HCT116 (cell line): ENCODE measurements at regions not wholly inside any gene's neighbourhood (a gene's known extent, or its start where the extent isn't known, plus 50 kb on each side); places are given as distances from the start of the nearest gene placed in this dataset.

ENCODE experiments used
- ATAC-seq: fragments of 200-7000 bp; cut with Tn5 transposase; 2 replicates; pipeline ENCODE4 v1.9.1; 2020; ENCODE audit warnings: mild to moderate bottlenecking, moderate library complexity
- BruUV-seq: library from RNA; stranded (reverse); fragments of 400-500 nt; replicated peaks from 2 replicates; lab custom pipeline; 2021; lab: Mats Ljungman, UMichigan
- CTCF ChIA-PET: fragments of 300-600 bp; sonication (Branson Sonifier 250); formaldehyde crosslinking; loops from one replicate; lab custom pipeline; 2021; ENCODE audit warnings: antibody characterized with exemption; lab: Charles Lee
- POLR2A ChIA-PET: fragments of 300-600, 350-600 bp; sonication (Branson Sonifier 250); formaldehyde crosslinking; loops from one replicate; lab custom pipeline; 2021; ENCODE audit warnings: antibody characterized with exemption; lab: Charles Lee
- RAD21 ChIA-PET, 2 experiments: fragments of 300-600 bp; sonication (Branson Sonifier 250); formaldehyde crosslinking; loops; one replicate each; lab custom pipeline; 2023; ENCODE audit warnings: low total read pairs in 2 of 2; ENCODE audit not compliant: uncharacterized antibody in 2 of 2, unreplicated experiment in 2 of 2, low non-redundant PET in 1 of 2; lab: Charles Lee
- DNase-seq: peaks from one replicate; pipeline ENCODE4 v3.0.0-alpha.2; 2010; ENCODE audit warnings: low read depth, low spot score
- H2AFZ ChIP-seq: fragments of 200-600 bp; shearing (Covaris generic), sonication (generic); 2 replicates; pipeline ENCODE4 v1.6.1; 2017; ENCODE audit warnings: low read depth, mixed run types, mixed read lengths, antibody characterized with exemption, low read length; ENCODE audit not compliant: poor library complexity, severe bottlenecking
- H3K27ac ChIP-seq: 2 replicates; pipeline ENCODE4 v1.5.1; 2012; ENCODE audit warnings: low read depth, low read length
- H3K27me3 ChIP-seq: fragments of 200-600 bp; sonication (generic); 2 replicates; pipeline ENCODE4 v1.6.1; 2016; ENCODE audit warnings: mixed run types, low read length, mixed read lengths; ENCODE audit not compliant: insufficient read depth
- H3K36me3 ChIP-seq, 2 experiments: fragments of 200-500 bp in 1 of 2; fragments of 200-600 bp in 1 of 2; sonication (Bioruptor generic) in 1 of 2; sonication (generic) in 1 of 2; 2 replicates each; pipeline versions ENCODE4 v1.5.1 to v1.6.1; 2014 to 2016; ENCODE audit warnings: low read length in 2 of 2, inconsistent platforms in 1 of 2, mixed read lengths in 1 of 2, mixed run types in 1 of 2; ENCODE audit not compliant: insufficient read depth in 2 of 2, control insufficient read depth in 1 of 2
- H3K4me1 ChIP-seq, 2 experiments: fragments of 200-600 bp in 1 of 2; sonication (generic) in 1 of 2; 2 replicates each; pipeline versions ENCODE4 v1.5.1 to v1.6.1; 2012 to 2017; ENCODE audit warnings: low read length in 2 of 2, inconsistent platforms in 1 of 2, mild to moderate bottlenecking in 1 of 2, mixed read lengths in 1 of 2, mixed run types in 1 of 2, moderate library complexity in 1 of 2; ENCODE audit not compliant: insufficient read depth in 2 of 2, control insufficient read depth in 1 of 2
- H3K4me2 ChIP-seq: fragments of 200-600 bp; sonication (generic); 2 replicates; pipeline ENCODE4 v1.6.1; 2017; ENCODE audit warnings: mixed run types, low read length, mixed read lengths
- H3K4me3 ChIP-seq, 2 experiments: fragments of 200-600 bp in 1 of 2; sonication (generic) in 1 of 2; replicated peaks in 1 of 2; 2 replicates each; pipeline ENCODE4 v1.5.1; 2011 to 2016; ENCODE audit warnings: low read length in 2 of 2, control low read depth in 1 of 2, low read depth in 1 of 2, mild to moderate bottlenecking in 1 of 2, mixed read lengths in 1 of 2, mixed run types in 1 of 2
- H3K79me2 ChIP-seq: fragments of 200-600 bp; sonication (generic); 2 replicates; pipeline ENCODE4 v1.6.1; 2017; ENCODE audit warnings: mild to moderate bottlenecking, mixed run types, low read length, moderate library complexity, mixed read lengths; ENCODE audit not compliant: insufficient read depth
- H3K9ac ChIP-seq: fragments of 200-600 bp; sonication (generic); 2 replicates; pipeline ENCODE4 v1.6.1; 2016; ENCODE audit warnings: low read length, mixed read lengths
- H3K9me2 ChIP-seq: fragments of 200-600 bp; sonication (generic), shearing (Covaris generic); 2 replicates; pipeline ENCODE4 v1.6.1; 2017; ENCODE audit warnings: mixed run types, mild to moderate bottlenecking, moderate library complexity; ENCODE audit not compliant: insufficient read depth
- H3K9me3 ChIP-seq, 2 experiments: fragments of 200-500 bp in 1 of 2; fragments of 200-600 bp in 1 of 2; sonication (Bioruptor generic) in 1 of 2; sonication (generic) in 1 of 2; 2 replicates each; pipeline ENCODE4 v1.6.1; 2014 to 2017; ENCODE audit warnings: low read length in 2 of 2, mixed read lengths in 2 of 2, inconsistent platforms in 1 of 2, low read depth in 1 of 2, mild to moderate bottlenecking in 1 of 2, mixed run types in 1 of 2, moderate library complexity in 1 of 2; ENCODE audit not compliant: control insufficient read depth in 1 of 2, insufficient read depth in 1 of 2
- H4K20me1 ChIP-seq: fragments of 200-600 bp; sonication (generic), shearing (Covaris generic); 2 replicates; pipeline ENCODE4 v1.6.1; 2017; ENCODE audit warnings: mixed run types, mild to moderate bottlenecking, moderate library complexity; ENCODE audit not compliant: insufficient read depth
- CBX3 ChIP-seq: IDR thresholded peaks from 2 replicates; pipeline ENCODE4 v1.6.1; 2012; ENCODE audit warnings: low read depth
- CEBPB ChIP-seq: IDR thresholded peaks from 2 replicates; pipeline ENCODE4 v1.6.1; 2012; ENCODE audit warnings: low read depth
- CTCF ChIP-seq, 3 experiments: fragments of 200-600 bp in 1 of 3; sonication (generic) in 1 of 3; IDR thresholded peaks in 2 of 3; conservative IDR thresholded peaks in 1 of 3; 2 replicates each; pipeline ENCODE4 v1.5.1; 2012 to 2017; ENCODE audit warnings: low read depth in 2 of 3, low read length in 2 of 3, antibody characterized with exemption in 1 of 3, borderline replicate concordance in 1 of 3, control low read depth in 1 of 3, mild to moderate bottlenecking in 1 of 3, mixed read lengths in 1 of 3, mixed run types in 1 of 3, moderate library complexity in 1 of 3; ENCODE audit not compliant: insufficient read depth in 1 of 3
- EGR1 ChIP-seq: IDR thresholded peaks from 2 replicates; pipeline ENCODE4 v1.6.1; 2012; ENCODE audit warnings: low read depth
- ELF1 ChIP-seq: IDR thresholded peaks from 2 replicates; pipeline ENCODE4 v1.6.1; 2012; ENCODE audit warnings: low read depth, borderline replicate concordance
- EZH2 ChIP-seq: fragments of 200-600 bp; sonication (generic); IDR thresholded peaks from 2 replicates; pipeline ENCODE4 v1.6.1; 2017; ENCODE audit warnings: antibody characterized with exemption, mixed run types
- EZH2phosphoT487 ChIP-seq: fragments of 200-600 bp; IDR thresholded peaks from 2 replicates; pipeline ENCODE4 v1.6.1; 2018; ENCODE audit warnings: antibody characterized with exemption, borderline replicate concordance
- FOSL1 ChIP-seq: IDR thresholded peaks from 2 replicates; pipeline ENCODE4 v1.6.1; 2012; ENCODE audit warnings: low read depth
- POLR2AphosphoS5 ChIP-seq: IDR thresholded peaks from 2 replicates; pipeline ENCODE4 v1.6.1; 2011; ENCODE audit warnings: mild to moderate bottlenecking, low read depth, low read length, moderate library complexity
- RAD21 ChIP-seq: IDR thresholded peaks from 2 replicates; pipeline ENCODE4 v1.6.1; 2012; ENCODE audit warnings: low read depth, mild to moderate bottlenecking
- SIN3A ChIP-seq: IDR thresholded peaks from 2 replicates; pipeline ENCODE4 v1.6.1; 2012; ENCODE audit warnings: low read depth
- SP1 ChIP-seq: IDR thresholded peaks from 2 replicates; pipeline ENCODE4 v1.6.1; 2012; ENCODE audit warnings: low read depth
- SRF ChIP-seq: IDR thresholded peaks from 2 replicates; pipeline ENCODE4 v1.6.1; 2012; ENCODE audit warnings: low read depth
- TCF7L2 ChIP-seq: IDR thresholded peaks from 2 replicates; pipeline ENCODE4 v1.7.0; 2011; ENCODE audit warnings: borderline replicate concordance, inconsistent platforms; ENCODE audit not compliant: insufficient read depth, insufficient read length; ENCODE audit errors: extremely low read depth
- YY1 ChIP-seq: IDR thresholded peaks from 2 replicates; pipeline ENCODE4 v1.6.1; 2011; ENCODE audit warnings: low read length, low read depth, moderate library complexity, mild to moderate bottlenecking; ENCODE audit not compliant: insufficient replicate concordance; ENCODE audit errors: extremely low read depth
- ZNF274 ChIP-seq: fragments of 200-500 bp; sonication (Bioruptor generic); IDR thresholded peaks from 2 replicates; pipeline ENCODE4 v1.6.1; 2014; ENCODE audit warnings: mild to moderate bottlenecking, low read depth, low read length, inconsistent platforms
- intact Hi-C: fragments of 100-400 bp; cut with micrococcal nuclease; formaldehyde crosslinking; loops from 2 replicates; pipeline ENCODE4 v1.10.0; 2022

GRCh38 chr5:83407931-83408330, 63.6 kb upstream of the VCAN start:
- intact Hi-C loops: no loop called here
- Histone ChIP-seq H3K4me2 (no peak overlapping the region), H3K4me3 (no peak overlapping the region), H2AFZ (no peak overlapping the region), H3K9me3 (no peaks in the 10 kb centered on the region), H3K79me2 (no peaks in the 10 kb centered on the region), H3K9me2 (no peaks in the 10 kb centered on the region), H3K9ac (no peak overlapping the region), H3K27ac (no peak overlapping the region), H3K27me3 (no peaks in the 10 kb centered on the region), H3K36me3 (no peaks in the 10 kb centered on the region), H4K20me1 (no peaks in the 10 kb centered on the region), H3K4me1 (no peaks in the 10 kb centered on the region)
- TF ChIP-seq EZH2: no peak
- TF ChIP-seq SP1: no peak
- TF ChIP-seq EZH2phosphoT487: no peak
- TF ChIP-seq CTCF (IDR thresholded peaks at IDR 0.05 in 2 of 3, conservative IDR thresholded peaks at IDR 0.05 in 1 of 3; ENCODE audit: borderline replicate concordance in 1 of 3, insufficient read depth in 1 of 3, low read depth in 2 of 3, low read length in 2 of 3): no peak
- no peak for TF ChIP-seq ELF1
- no peak for TF ChIP-seq SRF
- TF ChIP-seq RAD21: no peak
- TF ChIP-seq POLR2AphosphoS5: no peak
- no peak for TF ChIP-seq FOSL1
- TF ChIP-seq SIN3A: no peak
- no peak for TF ChIP-seq ZNF274
- no peak for TF ChIP-seq CEBPB
- TF ChIP-seq CBX3: no peak
- TF ChIP-seq YY1: no peak
- TF ChIP-seq EGR1: no peak
- no peak for TF ChIP-seq TCF7L2
- RAD21 ChIA-PET: no interaction called here
- ATAC-seq (no peak), DNase-seq (no peak)
- BruUV-seq: no TSS peak
- CTCF ChIA-PET: no interaction called here
- POLR2A ChIA-PET: no interaction called here
